HepG2 (cell line): ENCODE measurements at regions not wholly inside any gene's neighbourhood (a gene's known extent, or its start where the extent isn't known, plus 50 kb on each side); places are given as distances from the start of the nearest gene placed in this dataset.

Experiments used
- MBNL3 ChIP-seq: fragments of 250-450 bp; sonication (Bioruptor Pico); conservative IDR thresholded peaks from 2 replicates; pipeline ENCODE4 v1.8.0; 2022; ENCODE audit warnings: mild to moderate bottlenecking, inconsistent platforms
- SOX6 ChIP-seq, 2 experiments: fragments of 450-650 bp in 1 of 2; sonication (generic) in 1 of 2; formaldehyde crosslinking in 1 of 2; IDR thresholded peaks; 2 replicates each; pipeline versions ENCODE4 v1.4.0 to v1.6.1; 2017 to 2020; ENCODE audit warnings: antibody characterized with exemption in 1 of 2, mild to moderate bottlenecking in 1 of 2, missing genetic modification reagents in 1 of 2
- TF ChIP-seq, protein P1 (sequence below): sonication (generic); IDR thresholded peaks from 2 replicates; pipeline ENCODE4 v1.6.1; 2016; ENCODE audit warnings: low read depth, borderline replicate concordance
- TF ChIP-seq, protein P2 (sequence below): sonication (generic); formaldehyde crosslinking; IDR thresholded peaks from 2 replicates; pipeline ENCODE4 v1.4.0; 2020; ENCODE audit warnings: missing genetic modification reagents
- TF ChIP-seq, protein P3 (sequence below): IDR thresholded peaks from 2 replicates; pipeline ENCODE4 v1.6.1; 2016

DNA sequence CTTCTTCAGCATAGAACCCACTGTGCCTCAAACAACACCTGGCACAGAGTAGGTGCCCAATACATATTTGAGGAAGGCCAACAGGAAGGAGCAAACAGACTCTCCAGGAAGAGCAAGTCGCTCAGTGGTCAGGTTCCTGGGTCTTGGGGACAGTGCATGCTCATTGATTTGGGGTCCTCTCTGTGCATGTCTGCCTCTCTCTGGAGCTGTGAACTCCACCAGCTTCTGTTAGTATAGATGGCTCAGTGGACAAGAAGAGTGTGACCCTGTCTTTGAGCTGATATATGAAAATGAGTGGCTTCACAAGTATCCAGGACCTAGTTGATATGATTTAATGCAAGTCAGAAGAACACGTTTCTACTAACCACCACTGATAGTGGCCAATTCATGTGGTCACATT lies 98.7 kb downstream of the KCTD15 start:
- TF ChIP-seq, protein P1, sequence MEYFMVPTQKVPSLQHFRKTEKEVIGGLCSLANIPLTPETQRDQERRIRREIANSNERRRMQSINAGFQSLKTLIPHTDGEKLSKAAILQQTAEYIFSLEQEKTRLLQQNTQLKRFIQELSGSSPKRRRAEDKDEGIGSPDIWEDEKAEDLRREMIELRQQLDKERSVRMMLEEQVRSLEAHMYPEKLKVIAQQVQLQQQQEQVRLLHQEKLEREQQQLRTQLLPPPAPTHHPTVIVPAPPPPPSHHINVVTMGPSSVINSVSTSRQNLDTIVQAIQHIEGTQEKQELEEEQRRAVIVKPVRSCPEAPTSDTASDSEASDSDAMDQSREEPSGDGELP = no peak
- TF ChIP-seq MBNL3 (CRISPR knock-in tag) (no peak), SOX6 (IDR thresholded peaks at IDR 0.05) (no peak), SOX6 (CRISPR knock-in tag; IDR thresholded peaks at IDR 0.05) (no peak)
- TF ChIP-seq, protein P2, sequence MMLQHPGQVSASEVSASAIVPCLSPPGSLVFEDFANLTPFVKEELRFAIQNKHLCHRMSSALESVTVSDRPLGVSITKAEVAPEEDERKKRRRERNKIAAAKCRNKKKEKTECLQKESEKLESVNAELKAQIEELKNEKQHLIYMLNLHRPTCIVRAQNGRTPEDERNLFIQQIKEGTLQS = no peak
- TF ChIP-seq, protein P3, sequence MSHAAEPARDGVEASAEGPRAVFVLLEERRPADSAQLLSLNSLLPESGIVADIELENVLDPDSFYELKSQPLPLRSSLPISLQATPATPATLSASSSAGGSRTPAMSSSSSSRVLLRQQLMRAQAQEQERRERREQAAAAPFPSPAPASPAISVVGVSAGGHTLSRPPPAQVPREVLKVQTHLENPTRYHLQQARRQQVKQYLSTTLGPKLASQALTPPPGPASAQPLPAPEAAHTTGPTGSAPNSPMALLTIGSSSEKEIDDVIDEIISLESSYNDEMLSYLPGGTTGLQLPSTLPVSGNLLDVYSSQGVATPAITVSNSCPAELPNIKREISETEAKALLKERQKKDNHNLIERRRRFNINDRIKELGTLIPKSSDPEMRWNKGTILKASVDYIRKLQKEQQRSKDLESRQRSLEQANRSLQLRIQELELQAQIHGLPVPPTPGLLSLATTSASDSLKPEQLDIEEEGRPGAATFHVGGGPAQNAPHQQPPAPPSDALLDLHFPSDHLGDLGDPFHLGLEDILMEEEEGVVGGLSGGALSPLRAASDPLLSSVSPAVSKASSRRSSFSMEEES = no peak
